Ishikawa (cell line): ENCODE measurements at regions not wholly inside any gene's neighbourhood (a gene's known extent, or its start where the extent isn't known, plus 50 kb on each side); places are given as distances from the start of the nearest gene placed in this dataset.

Experiments used
- CEBPB ChIP-seq: IDR thresholded peaks from 2 replicates; pipeline ENCODE4 v1.6.1; 2012
- CREB1 ChIP-seq: IDR thresholded peaks from 2 replicates; pipeline ENCODE4 v1.6.1; 2012; ENCODE audit warnings: low read depth
- EGR1 ChIP-seq: IDR thresholded peaks from 2 replicates; pipeline ENCODE4 v1.6.1; 2012
- EP300 ChIP-seq: IDR thresholded peaks from 2 replicates; pipeline ENCODE4 v1.6.1; 2012; ENCODE audit warnings: borderline replicate concordance
- FOXM1 ChIP-seq: IDR thresholded peaks from 2 replicates; pipeline ENCODE4 v1.6.1; 2012; ENCODE audit warnings: low read depth, borderline replicate concordance
- NFIC ChIP-seq: IDR thresholded peaks from 2 replicates; pipeline ENCODE4 v1.6.1; 2012
- RAD21 ChIP-seq: IDR thresholded peaks from 2 replicates; pipeline ENCODE4 v1.6.1; 2012; ENCODE audit warnings: low read depth
- TAF1 ChIP-seq: IDR thresholded peaks from 2 replicates; pipeline ENCODE4 v1.6.1; 2012; ENCODE audit warnings: low read depth, mild to moderate bottlenecking
- TCF12 ChIP-seq: IDR thresholded peaks from 2 replicates; pipeline ENCODE4 v1.6.1; 2012; ENCODE audit warnings: low read depth
- TEAD4 ChIP-seq: IDR thresholded peaks from 2 replicates; pipeline ENCODE4 v1.6.1; 2012
- YY1 ChIP-seq: IDR thresholded peaks from 2 replicates; pipeline ENCODE4 v1.6.1; 2012; ENCODE audit warnings: low read depth
- ZBTB7A ChIP-seq: IDR thresholded peaks from 2 replicates; pipeline ENCODE4 v1.6.1; 2012; ENCODE audit warnings: low read depth
- TF ChIP-seq, protein P1 (sequence below): IDR thresholded peaks from 2 replicates; pipeline ENCODE4 v1.6.1; 2012
- TF ChIP-seq, protein P2 (sequence below): IDR thresholded peaks from 2 replicates; pipeline ENCODE4 v1.6.1; 2012
- TF ChIP-seq, protein P3 (sequence below): IDR thresholded peaks from 2 replicates; pipeline ENCODE4 v1.6.1; 2012; ENCODE audit warnings: low read depth, mild to moderate bottlenecking

DNA sequence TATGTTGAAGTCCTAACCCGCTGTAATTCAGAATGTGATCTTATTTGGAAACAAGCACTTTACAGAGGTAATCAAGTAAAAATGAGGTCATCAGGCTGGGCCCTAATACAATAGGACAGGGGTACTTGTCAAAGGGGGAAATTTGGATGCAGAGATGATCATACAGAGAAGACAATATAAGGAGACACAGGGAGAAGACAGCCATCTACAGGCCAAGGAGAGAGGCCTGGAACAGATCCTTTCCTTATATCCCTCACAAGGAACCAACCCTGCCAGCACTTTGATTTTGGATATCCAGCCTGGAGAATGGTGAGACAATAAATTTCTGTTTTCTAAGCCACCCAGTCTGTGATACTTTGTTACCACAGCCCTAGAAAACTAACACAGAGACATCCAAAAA, 104.3 kb downstream of the METTL4 start:
- TF ChIP-seq, protein P1, sequence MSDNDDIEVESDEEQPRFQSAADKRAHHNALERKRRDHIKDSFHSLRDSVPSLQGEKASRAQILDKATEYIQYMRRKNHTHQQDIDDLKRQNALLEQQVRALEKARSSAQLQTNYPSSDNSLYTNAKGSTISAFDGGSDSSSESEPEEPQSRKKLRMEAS: no peak
- peak; percentile 15; the same call in 1 of the 2 replicates for TF ChIP-seq RAD21
- no peak for TF ChIP-seq TEAD4

DNA sequence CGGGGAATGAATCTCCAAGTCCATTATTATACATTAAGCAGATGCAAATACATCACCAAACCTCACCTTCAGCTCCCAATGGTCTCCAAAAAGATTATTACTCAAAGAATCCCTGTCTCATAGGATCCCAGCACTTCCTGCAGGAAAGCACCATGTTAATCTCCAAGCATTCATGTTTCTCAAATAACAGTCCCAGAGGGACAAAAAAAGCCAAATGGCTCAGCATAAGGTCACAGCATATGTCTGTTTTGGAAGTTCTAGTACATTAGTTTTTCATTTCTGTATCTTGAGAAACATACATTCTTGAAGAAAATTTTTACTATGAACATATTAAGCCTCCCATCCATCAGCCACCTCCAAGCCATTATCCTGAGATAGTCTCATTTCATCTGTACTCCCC, 103.3 kb downstream of the METTL4 start:
- TF ChIP-seq YY1 (no peak), TCF12 (no peak)

DNA sequence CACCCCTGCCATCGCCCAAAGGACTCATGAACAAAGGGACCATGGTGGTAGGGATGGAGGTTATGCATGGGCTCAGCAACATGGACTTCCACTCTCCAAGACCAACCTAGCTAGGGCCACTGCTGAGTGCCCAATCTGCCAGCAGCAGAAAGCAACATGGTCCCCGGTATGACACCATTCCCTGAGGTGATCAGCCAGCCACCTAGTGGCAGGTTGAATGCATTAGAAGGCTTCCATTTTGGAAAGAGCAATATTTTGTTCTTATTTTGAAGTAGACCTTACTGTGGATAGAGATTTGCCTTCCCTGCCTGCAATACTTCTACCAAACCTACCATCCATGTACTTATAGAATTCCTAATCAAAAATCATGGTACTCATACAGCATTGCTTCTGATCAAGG, 99.8 kb downstream of the METTL4 start:
- TF ChIP-seq TAF1: no peak
- no peak for TF ChIP-seq EGR1
- TF ChIP-seq RAD21: no peak
- no peak for TF ChIP-seq FOXM1
- no peak for TF ChIP-seq NFIC
- no peak for TF ChIP-seq EP300
- TF ChIP-seq, protein P2, sequence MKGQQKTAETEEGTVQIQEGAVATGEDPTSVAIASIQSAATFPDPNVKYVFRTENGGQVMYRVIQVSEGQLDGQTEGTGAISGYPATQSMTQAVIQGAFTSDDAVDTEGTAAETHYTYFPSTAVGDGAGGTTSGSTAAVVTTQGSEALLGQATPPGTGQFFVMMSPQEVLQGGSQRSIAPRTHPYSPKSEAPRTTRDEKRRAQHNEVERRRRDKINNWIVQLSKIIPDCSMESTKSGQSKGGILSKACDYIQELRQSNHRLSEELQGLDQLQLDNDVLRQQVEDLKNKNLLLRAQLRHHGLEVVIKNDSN: no peak
- TF ChIP-seq TCF12: no peak
- TF ChIP-seq CREB1: no peak
- TF ChIP-seq, protein P3, sequence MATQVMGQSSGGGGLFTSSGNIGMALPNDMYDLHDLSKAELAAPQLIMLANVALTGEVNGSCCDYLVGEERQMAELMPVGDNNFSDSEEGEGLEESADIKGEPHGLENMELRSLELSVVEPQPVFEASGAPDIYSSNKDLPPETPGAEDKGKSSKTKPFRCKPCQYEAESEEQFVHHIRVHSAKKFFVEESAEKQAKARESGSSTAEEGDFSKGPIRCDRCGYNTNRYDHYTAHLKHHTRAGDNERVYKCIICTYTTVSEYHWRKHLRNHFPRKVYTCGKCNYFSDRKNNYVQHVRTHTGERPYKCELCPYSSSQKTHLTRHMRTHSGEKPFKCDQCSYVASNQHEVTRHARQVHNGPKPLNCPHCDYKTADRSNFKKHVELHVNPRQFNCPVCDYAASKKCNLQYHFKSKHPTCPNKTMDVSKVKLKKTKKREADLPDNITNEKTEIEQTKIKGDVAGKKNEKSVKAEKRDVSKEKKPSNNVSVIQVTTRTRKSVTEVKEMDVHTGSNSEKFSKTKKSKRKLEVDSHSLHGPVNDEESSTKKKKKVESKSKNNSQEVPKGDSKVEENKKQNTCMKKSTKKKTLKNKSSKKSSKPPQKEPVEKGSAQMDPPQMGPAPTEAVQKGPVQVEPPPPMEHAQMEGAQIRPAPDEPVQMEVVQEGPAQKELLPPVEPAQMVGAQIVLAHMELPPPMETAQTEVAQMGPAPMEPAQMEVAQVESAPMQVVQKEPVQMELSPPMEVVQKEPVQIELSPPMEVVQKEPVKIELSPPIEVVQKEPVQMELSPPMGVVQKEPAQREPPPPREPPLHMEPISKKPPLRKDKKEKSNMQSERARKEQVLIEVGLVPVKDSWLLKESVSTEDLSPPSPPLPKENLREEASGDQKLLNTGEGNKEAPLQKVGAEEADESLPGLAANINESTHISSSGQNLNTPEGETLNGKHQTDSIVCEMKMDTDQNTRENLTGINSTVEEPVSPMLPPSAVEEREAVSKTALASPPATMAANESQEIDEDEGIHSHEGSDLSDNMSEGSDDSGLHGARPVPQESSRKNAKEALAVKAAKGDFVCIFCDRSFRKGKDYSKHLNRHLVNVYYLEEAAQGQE: no peak
- no peak for TF ChIP-seq YY1
- TF ChIP-seq ZBTB7A: no peak
- TF ChIP-seq, protein P1: no peak
- TF ChIP-seq TEAD4: no peak
- TF ChIP-seq CEBPB: no peak

DNA sequence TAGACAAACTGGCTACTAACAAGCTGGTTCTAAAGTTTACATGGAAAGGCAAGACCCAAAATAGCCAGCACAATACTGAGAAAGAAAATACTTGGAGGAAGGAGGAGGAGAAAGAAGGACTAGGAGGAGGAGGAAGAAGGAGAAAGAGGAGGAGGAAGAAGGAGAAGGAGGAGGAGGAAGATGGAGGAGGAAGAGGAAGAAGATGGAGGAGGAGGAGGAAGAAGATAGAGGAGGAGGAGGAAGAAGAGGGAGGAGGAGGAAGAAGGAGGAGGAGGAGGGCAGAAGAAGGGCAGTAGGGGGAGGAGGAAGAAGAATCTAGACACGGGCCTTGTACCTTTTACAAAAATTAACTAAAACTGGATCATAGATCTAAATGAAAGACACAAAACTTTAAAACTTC, 92.6 kb downstream of the METTL4 start:
- TF ChIP-seq TEAD4 (no peak), RAD21 (no peak), YY1 (no peak), CREB1 (no peak), TCF12 (no peak), CEBPB (no peak), EP300 (no peak), TAF1 (no peak), NFIC (no peak), EGR1 (no peak), ZBTB7A (no peak), FOXM1 (no peak)
- TF ChIP-seq, protein P1: no peak
- TF ChIP-seq, protein P3: no peak
- TF ChIP-seq, protein P2: no peak

DNA sequence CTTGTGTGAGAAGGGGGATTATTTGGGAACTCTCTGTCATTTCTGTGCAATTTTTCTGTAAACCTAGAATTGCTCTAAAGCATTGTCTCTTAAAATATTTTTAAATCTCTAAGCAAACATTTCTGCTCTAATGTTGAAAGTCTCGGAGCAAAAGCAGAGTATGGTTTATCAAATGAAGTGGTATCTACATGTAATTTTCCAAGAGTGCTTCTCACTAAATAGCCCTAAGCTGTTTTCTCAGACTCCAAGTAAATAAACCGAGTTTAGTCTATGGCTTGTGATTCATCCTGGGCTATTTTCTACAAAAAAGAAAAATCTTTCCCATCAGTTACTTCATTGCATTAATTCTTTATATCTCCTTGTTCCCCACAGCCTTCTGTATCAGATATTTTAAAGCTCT, 90.8 kb downstream of the METTL4 start:
- TF ChIP-seq, protein P2: no peak
- no peak for TF ChIP-seq EP300
- TF ChIP-seq CREB1: no peak
- TF ChIP-seq, protein P1: no peak
- TF ChIP-seq EGR1: no peak
- no peak for TF ChIP-seq NFIC
- TF ChIP-seq ZBTB7A: no peak
- TF ChIP-seq TCF12: no peak
